Left renal pelvis (tissue), 4 donors: ENCODE measurements at regions not wholly inside any gene's neighbourhood (a gene's known extent, or its start where the extent isn't known, plus 50 kb on each side); places are given as distances from the start of the nearest gene placed in this dataset.
"Not testable (repeated sequence)": the region's sequence is repeated elsewhere in the genome, so short reads cannot be mapped to it uniquely, and the experiment has no call there.

ENCODE experiments used
- DNase-seq, 4 donors: peaks; one replicate each; pipeline ENCODE4 v3.0.0-alpha.2; 2013; ENCODE audit warnings: low read depth in 4 of 4, low spot score in 3 of 4

GRCh38 chr17:6893382-6894205, 62.1 kb upstream of the TEKT1 start:
- no peak for DNase-seq

- DNase-seq, result no peak
Observed at GRCh38 chr17:6894206-6894528, 62.6 kb upstream of the TEKT1 start.

DNA sequence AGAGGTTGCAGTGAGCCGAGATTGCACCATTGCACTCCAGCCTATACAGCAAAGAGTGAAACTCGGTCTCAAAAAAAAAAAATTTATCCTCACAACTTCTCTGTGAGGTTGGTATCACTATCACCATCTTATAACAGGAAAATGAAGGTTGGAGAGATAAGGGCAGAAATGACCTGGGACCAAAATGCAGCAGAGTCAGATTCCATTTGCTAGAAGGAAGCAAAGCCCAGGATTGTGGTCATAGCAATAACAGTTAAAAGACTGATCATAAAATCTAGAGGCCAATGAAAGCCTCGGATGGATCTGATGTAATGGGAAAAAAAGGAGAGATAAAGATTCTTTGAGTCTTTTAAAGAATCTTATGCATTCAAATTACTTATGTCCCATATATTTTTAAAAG, 69.6 kb upstream of the TEKT1 start:
- no peak for DNase-seq

- DNase-seq, result no peak
Observed at GRCh38 chr17:6903326-6903900, 71.9 kb upstream of the TEKT1 start.

DNA sequence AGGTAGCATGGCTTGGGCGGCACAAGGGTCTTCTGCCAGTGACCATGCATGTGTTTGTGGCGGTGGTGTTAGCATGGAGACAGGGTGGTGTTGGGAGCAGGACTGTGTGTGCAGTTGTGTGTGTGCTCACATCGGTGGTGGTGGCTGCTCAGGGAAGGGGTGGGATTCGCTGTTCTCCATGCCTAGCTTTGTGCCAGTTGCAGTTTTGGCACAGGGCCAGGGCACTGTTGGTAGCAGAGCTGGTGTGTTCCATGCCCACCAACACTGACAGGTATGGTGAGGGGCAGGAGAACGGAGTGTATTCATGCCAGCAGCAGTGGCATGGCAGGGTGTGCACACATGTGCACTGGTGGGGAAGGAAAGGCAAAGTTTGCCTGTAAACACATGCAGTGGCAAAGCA, 77.3 kb upstream of the TEKT1 start:
- DNase-seq, result no peak

DNA sequence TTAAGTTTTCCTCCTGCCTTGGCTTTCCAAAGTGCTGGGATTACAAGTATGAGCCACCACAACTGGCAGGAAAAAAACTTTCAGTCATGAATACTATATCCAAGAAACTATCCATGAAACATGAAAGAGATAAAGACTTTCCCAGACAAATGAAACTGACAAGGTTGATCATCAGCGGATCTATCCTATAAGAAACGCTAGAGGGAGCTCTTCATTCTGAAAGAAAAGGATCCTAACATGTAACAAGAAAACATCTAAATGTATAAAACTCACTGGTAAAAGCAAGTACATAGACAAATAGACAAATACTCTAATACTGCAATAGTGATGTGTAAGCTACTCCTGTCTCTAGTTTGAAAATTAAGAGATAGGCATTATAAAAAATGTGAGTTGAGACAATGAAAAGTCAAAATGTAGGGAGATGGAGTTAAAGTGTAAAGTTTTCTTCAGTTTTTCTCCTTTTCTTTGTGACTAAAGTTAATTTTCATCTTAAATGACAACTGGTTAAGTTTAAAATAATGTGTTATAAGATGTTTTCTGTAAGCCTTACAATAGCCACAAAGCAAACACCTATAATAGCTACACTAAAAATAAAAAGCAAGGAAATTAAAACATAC, 79.6 kb upstream of the TEKT1 start:
- DNase-seq, result no peak

- no peak for DNase-seq
Observed at GRCh38 chr17:6912110-6913051, 80.9 kb upstream of the TEKT1 start.

GRCh38 chr17:6913608-6914443, 82.0 kb upstream of the ALOX12 start:
- peak; percentile 10 to 46 (median 26) for DNase-seq

GRCh38 chr17:6914711-6915110, 81.1 kb upstream of the ALOX12 start:
- no peak for DNase-seq

GRCh38 chr17:6915620-6916019, 80.2 kb upstream of the ALOX12 start:
- DNase-seq, result no peak

DNA sequence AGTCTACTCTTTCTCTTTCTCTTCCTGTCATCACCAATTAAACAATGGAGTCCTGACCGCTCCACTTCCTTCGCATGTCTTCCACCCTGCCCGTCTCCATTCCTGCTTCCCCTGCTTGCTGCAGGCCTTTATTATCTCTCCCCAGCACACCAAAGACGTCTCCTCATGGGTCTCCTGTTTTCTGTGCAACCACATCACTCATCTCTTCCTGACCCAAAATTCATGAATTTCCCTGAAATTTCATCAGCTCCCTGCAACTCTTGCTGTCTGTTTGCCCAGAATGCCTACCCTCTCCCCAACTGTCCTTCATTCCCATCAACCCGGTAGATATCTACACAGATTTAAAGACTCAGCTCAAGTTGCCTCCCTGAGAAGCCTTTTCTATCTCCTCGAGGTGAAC, 76.7 kb upstream of the ALOX12 start:
- no peak for DNase-seq

DNA sequence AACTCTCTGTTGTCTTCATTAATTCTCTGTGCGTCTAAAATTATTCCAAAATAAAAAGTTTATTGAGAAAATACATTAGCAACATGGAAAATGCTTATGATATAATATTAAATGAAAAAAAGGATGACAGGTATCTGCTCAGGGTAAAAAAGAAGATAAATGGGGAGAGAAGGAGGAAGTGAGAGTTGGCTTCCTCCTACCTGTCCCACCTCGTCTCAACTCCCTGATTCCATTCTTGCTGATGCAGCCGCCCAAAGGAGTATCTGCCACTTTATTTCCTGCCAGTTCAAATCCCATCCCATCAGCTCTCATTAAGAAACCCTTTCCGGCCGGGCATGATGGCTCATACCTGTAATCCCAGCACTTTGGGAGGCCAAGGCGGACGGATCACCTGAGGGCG, 72.5 kb upstream of the ALOX12 start:
- DNase-seq, result no peak

DNA sequence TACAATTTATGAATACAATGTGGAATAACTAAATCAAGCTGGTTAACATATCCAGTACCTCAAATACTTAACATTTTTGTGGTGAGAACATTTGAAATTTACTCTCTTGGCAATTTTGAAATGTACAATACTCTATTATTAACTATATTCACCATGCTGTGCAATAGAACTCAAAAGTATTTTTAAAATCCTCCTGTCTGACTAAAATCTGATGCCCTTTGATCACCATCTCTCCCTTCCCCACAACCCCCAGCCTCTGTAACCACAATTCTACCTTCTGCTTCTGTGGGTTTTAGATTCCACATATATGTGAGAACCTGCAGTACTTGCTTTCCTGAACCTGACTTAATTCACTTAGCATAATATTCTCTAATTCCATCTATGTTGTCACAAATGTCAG, 71.6 kb upstream of the ALOX12 start:
- no peak for DNase-seq

DNA sequence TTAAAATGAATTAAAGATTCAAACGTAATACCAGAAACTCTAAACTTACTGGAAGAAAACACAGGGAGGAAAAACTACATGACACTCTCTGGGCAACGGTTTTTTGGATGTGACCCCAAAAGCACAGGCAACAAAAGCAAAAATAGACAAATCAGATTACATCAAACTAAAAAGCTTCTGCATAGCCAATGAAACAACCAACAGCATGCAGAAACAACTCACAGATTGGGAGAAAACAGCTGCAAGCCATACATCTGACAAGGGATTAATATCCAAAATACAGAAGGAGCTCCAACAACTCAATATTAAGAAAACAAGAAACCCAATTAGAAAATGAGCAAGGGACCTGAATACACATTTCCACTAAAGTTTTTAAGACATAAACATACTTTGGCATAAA, 69.2 kb upstream of the ALOX12 start:
- DNase-seq, result no peak

GRCh38 chr17:6927290-6928126, 68.3 kb upstream of the ALOX12 start:
- no peak for DNase-seq

GRCh38 chr17:6928193-6928592, 67.7 kb upstream of the ALOX12 start:
- no peak for DNase-seq

DNA sequence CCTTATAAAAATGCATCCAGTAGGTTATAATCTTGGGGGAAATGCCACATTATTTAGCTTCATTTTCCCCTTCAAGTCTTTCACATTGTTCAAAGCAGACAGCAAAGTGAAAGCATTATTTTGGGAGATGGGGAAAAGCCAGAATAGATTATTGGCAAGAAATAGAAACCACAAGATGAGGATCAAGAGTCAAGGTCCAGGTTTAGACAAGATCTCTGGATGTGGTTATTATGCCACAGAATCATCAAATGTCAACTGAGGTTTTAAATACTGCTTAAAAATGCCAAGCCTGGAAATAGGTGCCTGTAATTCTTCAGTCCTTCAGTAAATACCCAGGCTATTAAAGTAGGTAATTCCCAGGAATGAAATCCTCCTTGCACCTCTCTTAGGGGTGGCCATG, 65.1 kb upstream of the ALOX12 start:
- no peak for DNase-seq

- not testable (repeated sequence) for DNase-seq
Observed at GRCh38 chr17:6934544-6934943, 61.3 kb upstream of the ALOX12 start.

DNA sequence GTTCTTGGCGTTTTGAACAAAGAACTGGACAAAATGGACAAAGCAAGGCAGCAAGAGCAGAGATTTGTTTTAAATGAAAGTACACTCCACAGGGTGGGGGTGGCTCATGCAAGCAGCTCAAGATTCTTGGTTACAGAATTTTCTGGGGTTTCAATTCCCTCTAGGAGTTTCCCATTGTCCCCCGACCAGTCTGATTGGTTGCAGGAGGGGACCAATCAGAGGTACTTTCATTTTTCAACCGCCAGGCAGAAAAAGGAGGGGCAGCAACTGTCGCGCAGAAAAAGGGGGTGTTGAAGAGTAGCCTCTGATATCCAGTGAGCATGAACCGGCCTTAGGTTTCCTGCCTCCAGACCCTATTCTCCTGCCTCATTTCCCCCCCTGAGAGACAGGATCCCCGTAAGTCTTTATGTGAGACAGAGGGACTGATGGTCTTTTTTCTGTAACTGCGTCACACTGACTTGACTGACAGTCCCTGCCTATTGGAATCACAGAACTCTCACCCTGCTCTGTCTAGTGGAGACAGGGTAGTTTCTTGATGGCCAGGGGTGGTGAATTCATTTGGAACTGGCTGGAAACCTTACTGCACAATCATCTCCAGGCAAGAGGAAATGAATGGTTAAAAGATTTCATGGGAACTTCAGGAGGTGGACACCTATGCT, 59.4 kb upstream of the ALOX12 start:
- DNase-seq, result no peak
